ENCODE measurements at regions not wholly inside any gene's neighbourhood (a gene's known extent, or its start where the extent isn't known, plus 50 kb on each side); places are given as distances from the start of the nearest gene placed in this dataset.

- Histone ChIP-seq H3K36me3 (replicated peaks in 1 of 2; ENCODE audit: insufficient read depth in 1 of 2, low read depth in 2 of 2) (no peaks in the 10 kb centered on the region), H3K27ac (no peak overlapping the region), H3K9me3 (no peaks in the 10 kb centered on the region), H3K4me1 (no peaks in the 10 kb centered on the region), H3K4me3 (no peak overlapping the region), H3K27me3 (no peaks in the 10 kb centered on the region)
- ATAC-seq (no peak), DNase-seq (no peak)
- TF ChIP-seq CTCF (IDR thresholded peaks at IDR 0.05) (no peak), POLR2A (IDR thresholded peaks at IDR 0.05) (no peak)
- intact Hi-C loops (cut with DNase I), result no loop called here
- WGBS, 2 donors, result 48 to 56% methylated on average over 10 of the region's 10 CpGs
Measured at GRCh38 chr4:28436191-28437080, 1575.8 kb downstream of the STIM2 start.

GRCh38 chr4:28443371-28443770, 1582.7 kb downstream of the STIM2 start:
- TF ChIP-seq CTCF (IDR thresholded peaks at IDR 0.05), result no peak
- TF ChIP-seq POLR2A (IDR thresholded peaks at IDR 0.05), result no peak
- Histone ChIP-seq H3K9me3 (no peaks in the 10 kb centered on the region), H3K36me3 (replicated peaks in 1 of 2; ENCODE audit: insufficient read depth in 1 of 2, low read depth in 2 of 2) (no peaks in the 10 kb centered on the region), H3K27me3 (no peaks in the 10 kb centered on the region), H3K4me3 (no peak overlapping the region), H3K4me1 (peaks cover 8% of the 10 kb centered on the region), H3K27ac (no peak overlapping the region)
- no peak for ATAC-seq
- WGBS, 2 donors, result 94 to 95% methylated on average over 3 of the region's 3 CpGs
- intact Hi-C loops (cut with DNase I), result no loop called here
- DNase-seq, result no peak

- peak overlapping the region in 1 of 4 donors; percentile 16 for H3K27ac ChIP-seq
- ATAC-seq (peak; percentile 83), DNase-seq (peak; percentile 62 to 78 (median 76))
- peaks cover 8% of the 10 kb centered on the region for H3K4me1 ChIP-seq
- no peaks in the 10 kb centered on the region for H3K27me3 ChIP-seq
- intact Hi-C loops (cut with DNase I), result no loop called here
- H3K36me3 ChIP-seq (replicated peaks in 1 of 2; ENCODE audit: insufficient read depth in 1 of 2, low read depth in 2 of 2), result no peaks in the 10 kb centered on the region
- 20 to 23% methylated on average over 7 of the region's 7 CpGs for WGBS, 2 donors
- TF ChIP-seq CTCF (IDR thresholded peaks at IDR 0.05), result no peak
- TF ChIP-seq POLR2A (IDR thresholded peaks at IDR 0.05), result no peak
- no peak overlapping the region for H3K4me3 ChIP-seq
- no peaks in the 10 kb centered on the region for H3K9me3 ChIP-seq
Measured at GRCh38 chr4:28443801-28444412, 1583.3 kb downstream of the STIM2 start.

- DNase-seq (no peak), ATAC-seq (no peak)
- no peak overlapping the region for H3K27ac ChIP-seq
- H3K4me3 ChIP-seq, result no peak overlapping the region
- no peaks in the 10 kb centered on the region for H3K27me3 ChIP-seq
- intact Hi-C loops (cut with DNase I), result no loop called here
- 81 to 83% methylated on average over 3 of the region's 3 CpGs for whole genome bisulfite sequencing, 2 donors
- TF ChIP-seq CTCF (IDR thresholded peaks at IDR 0.05) (no peak), POLR2A (IDR thresholded peaks at IDR 0.05) (no peak)
- H3K36me3 ChIP-seq (replicated peaks in 1 of 2; ENCODE audit: insufficient read depth in 1 of 2, low read depth in 2 of 2), result no peaks in the 10 kb centered on the region
- H3K4me1 ChIP-seq, result peaks cover 8% of the 10 kb centered on the region
- no peaks in the 10 kb centered on the region for H3K9me3 ChIP-seq
Measured at GRCh38 chr4:28444886-28445496, 1584.3 kb downstream of the STIM2 start.

Measured in body of pancreas (tissue), 4 donors.